BLaER1 (cell line): ENCODE measurements at regions not wholly inside any gene's neighbourhood (a gene's known extent, or its start where the extent isn't known, plus 50 kb on each side); places are given as distances from the start of the nearest gene placed in this dataset.

Experiments used
- H3K27ac ChIP-seq: shearing (Covaris generic); formaldehyde crosslinking; 2 replicates; pipeline ENCODE4 v1.8.1; 2022
- H3K27me3 ChIP-seq: shearing (Covaris generic); formaldehyde crosslinking; 2 replicates; pipeline ENCODE4 v1.8.1; 2022
- H3K36me3 ChIP-seq: shearing (Covaris generic); formaldehyde crosslinking; 2 replicates; pipeline ENCODE4 v1.8.1; 2022
- H3K4me1 ChIP-seq: shearing (Covaris generic); formaldehyde crosslinking; 2 replicates; pipeline ENCODE4 v1.8.1; 2022
- H3K4me2 ChIP-seq: shearing (Covaris generic); formaldehyde crosslinking; 2 replicates; pipeline ENCODE4 v1.8.1; 2022
- H3K4me3 ChIP-seq: shearing (Covaris generic); formaldehyde crosslinking; 2 replicates; pipeline ENCODE4 v1.8.1; 2022
- H3K9ac ChIP-seq: shearing (Covaris generic); formaldehyde crosslinking; 2 replicates; pipeline ENCODE4 v1.8.1; 2022
- H3K9me3 ChIP-seq: shearing (Covaris generic); formaldehyde crosslinking; 2 replicates; pipeline ENCODE4 v1.8.1; 2022
- H4K20me1 ChIP-seq: shearing (Covaris generic); formaldehyde crosslinking; 2 replicates; pipeline ENCODE4 v1.8.1; 2022
- Cebpa-rat ChIP-seq: shearing (Covaris generic); IDR thresholded peaks from 2 replicates; pipeline ENCODE4 v1.8.1; 2022

- H3K4me3 ChIP-seq: no peak overlapping the region
- TF ChIP-seq Cebpa-rat: no peak
- no peaks in the 10 kb centered on the region for H3K4me1 ChIP-seq
- no peaks in the 10 kb centered on the region for H3K36me3 ChIP-seq
- no peak overlapping the region for H3K4me2 ChIP-seq
- peaks cover 19% of the 10 kb centered on the region for H3K9me3 ChIP-seq
- no peaks in the 10 kb centered on the region for H3K27me3 ChIP-seq
- H3K27ac ChIP-seq: no peak overlapping the region
- H4K20me1 ChIP-seq: no peaks in the 10 kb centered on the region
- no peak overlapping the region for H3K9ac ChIP-seq
Observed at GRCh38 chr13:100872761-100873160, 198.2 kb upstream of the TMTC4 start.

- Histone ChIP-seq H4K20me1 (no peaks in the 10 kb centered on the region), H3K4me2 (no peak overlapping the region), H3K4me1 (no peaks in the 10 kb centered on the region), H3K27ac (no peak overlapping the region), H3K36me3 (no peaks in the 10 kb centered on the region), H3K4me3 (no peak overlapping the region), H3K9me3 (peaks cover 30% of the 10 kb centered on the region), H3K9ac (no peak overlapping the region), H3K27me3 (no peaks in the 10 kb centered on the region)
- no peak for TF ChIP-seq Cebpa-rat
Observed at GRCh38 chr13:100870898-100871297, 196.3 kb upstream of the TMTC4 start.

- no peaks in the 10 kb centered on the region for H3K27me3 ChIP-seq
- H3K9ac ChIP-seq: no peak overlapping the region
- H4K20me1 ChIP-seq: no peaks in the 10 kb centered on the region
- no peak for TF ChIP-seq Cebpa-rat
- H3K4me2 ChIP-seq: no peak overlapping the region
- H3K27ac ChIP-seq: no peak overlapping the region
- no peaks in the 10 kb centered on the region for H3K4me1 ChIP-seq
- H3K36me3 ChIP-seq: no peaks in the 10 kb centered on the region
- no peaks in the 10 kb centered on the region for H3K9me3 ChIP-seq
- no peak overlapping the region for H3K4me3 ChIP-seq
Observed at GRCh38 chr13:100860866-100861265, 186.3 kb upstream of the TMTC4 start.

- Histone ChIP-seq H3K4me1 (no peaks in the 10 kb centered on the region), H4K20me1 (no peaks in the 10 kb centered on the region), H3K4me3 (no peak overlapping the region), H3K27me3 (no peaks in the 10 kb centered on the region), H3K36me3 (no peaks in the 10 kb centered on the region), H3K9ac (no peak overlapping the region), H3K4me2 (no peak overlapping the region), H3K27ac (no peak overlapping the region), H3K9me3 (no peaks in the 10 kb centered on the region)
- no peak for TF ChIP-seq Cebpa-rat
Observed at GRCh38 chr13:100859861-100860260, 185.3 kb upstream of the TMTC4 start.

- Histone ChIP-seq H3K36me3 (no peaks in the 10 kb centered on the region), H3K27me3 (no peaks in the 10 kb centered on the region), H3K27ac (no peak overlapping the region), H3K4me1 (no peaks in the 10 kb centered on the region), H3K9me3 (no peaks in the 10 kb centered on the region), H3K4me3 (no peak overlapping the region), H3K9ac (no peak overlapping the region), H4K20me1 (no peaks in the 10 kb centered on the region), H3K4me2 (no peak overlapping the region)
- no peak for TF ChIP-seq Cebpa-rat
Observed at GRCh38 chr13:100855151-100855550, 180.6 kb upstream of the TMTC4 start.

- no peak for TF ChIP-seq Cebpa-rat
- H3K4me2 ChIP-seq: no peak overlapping the region
- no peaks in the 10 kb centered on the region for H3K4me1 ChIP-seq
- no peak overlapping the region for H3K4me3 ChIP-seq
- H3K27ac ChIP-seq: no peak overlapping the region
- no peaks in the 10 kb centered on the region for H4K20me1 ChIP-seq
- no peaks in the 10 kb centered on the region for H3K27me3 ChIP-seq
- no peak overlapping the region for H3K9ac ChIP-seq
- 0 out of 2 replicates have a peak, but pooled peaks cover 2% of the 10 kb centered on the region for H3K9me3 ChIP-seq
- no peaks in the 10 kb centered on the region for H3K36me3 ChIP-seq
Observed at GRCh38 chr13:100854006-100854405, 179.4 kb upstream of the TMTC4 start.

GRCh38 chr13:100853434-100853833 lies 178.8 kb upstream of the TMTC4 start:
- H4K20me1 ChIP-seq: no peaks in the 10 kb centered on the region
- H3K4me1 ChIP-seq: no peaks in the 10 kb centered on the region
- no peak overlapping the region for H3K9ac ChIP-seq
- no peak overlapping the region for H3K27ac ChIP-seq
- H3K4me2 ChIP-seq: no peak overlapping the region
- H3K9me3 ChIP-seq: 0 out of 2 replicates have a peak, but pooled peaks cover 2% of the 10 kb centered on the region
- no peak overlapping the region for H3K4me3 ChIP-seq
- H3K36me3 ChIP-seq: no peaks in the 10 kb centered on the region
- no peak for TF ChIP-seq Cebpa-rat
- H3K27me3 ChIP-seq: no peaks in the 10 kb centered on the region

GRCh38 chr13:100852146-100852545 lies 177.6 kb upstream of the TMTC4 start:
- Histone ChIP-seq H3K4me1 (no peaks in the 10 kb centered on the region), H3K9me3 (0 out of 2 replicates have a peak, but pooled peaks cover 2% of the 10 kb centered on the region), H3K36me3 (no peaks in the 10 kb centered on the region), H3K4me3 (no peak overlapping the region), H3K9ac (no peak overlapping the region), H4K20me1 (no peaks in the 10 kb centered on the region), H3K27ac (no peak overlapping the region), H3K27me3 (no peaks in the 10 kb centered on the region), H3K4me2 (no peak overlapping the region)
- no peak for TF ChIP-seq Cebpa-rat

- Histone ChIP-seq H3K36me3 (no peaks in the 10 kb centered on the region), H3K9me3 (0 out of 2 replicates have a peak, but pooled peaks cover 2% of the 10 kb centered on the region), H3K27ac (no peak overlapping the region), H3K4me3 (no peak overlapping the region), H3K27me3 (no peaks in the 10 kb centered on the region), H3K4me1 (no peaks in the 10 kb centered on the region), H4K20me1 (no peaks in the 10 kb centered on the region), H3K9ac (no peak overlapping the region), H3K4me2 (no peak overlapping the region)
- no peak for TF ChIP-seq Cebpa-rat
Observed at GRCh38 chr13:100848304-100848703, 173.7 kb upstream of the TMTC4 start.

- 0 out of 2 replicates have a peak, but pooled peaks cover 2% of the 10 kb centered on the region for H3K9me3 ChIP-seq
- no peak for TF ChIP-seq Cebpa-rat
Observed at GRCh38 chr13:100845128-100845757, 170.6 kb upstream of the TMTC4 start.

GRCh38 chr13:100842136-100842535 lies 167.5 kb upstream of the TMTC4 start:
- Histone ChIP-seq H3K4me1 (no peaks in the 10 kb centered on the region), H3K27ac (no peak overlapping the region), H3K9ac (no peak overlapping the region), H3K27me3 (no peaks in the 10 kb centered on the region), H3K4me2 (no peak overlapping the region), H3K9me3 (no peaks in the 10 kb centered on the region), H3K36me3 (no peaks in the 10 kb centered on the region), H3K4me3 (no peak overlapping the region), H4K20me1 (no peaks in the 10 kb centered on the region)
- TF ChIP-seq Cebpa-rat: no peak

More at GRCh38 chr13:100845128-100845757, 170.6 kb upstream of the TMTC4 start:
- no peaks in the 10 kb centered on the region for H4K20me1 ChIP-seq
- H3K4me1 ChIP-seq: no peaks in the 10 kb centered on the region
- no peaks in the 10 kb centered on the region for H3K27me3 ChIP-seq
- no peaks in the 10 kb centered on the region for H3K36me3 ChIP-seq
- H3K4me3 ChIP-seq: no peak overlapping the region
- H3K27ac ChIP-seq: no peak overlapping the region
- no peak overlapping the region for H3K9ac ChIP-seq
- H3K4me2 ChIP-seq: no peak overlapping the region
